Vagina (tissue), 2 donors: ENCODE measurements at regions not wholly inside any gene's neighbourhood (a gene's known extent, or its start where the extent isn't known, plus 50 kb on each side); places are given as distances from the start of the nearest gene placed in this dataset.

Experiments used
- POLR2A ChIP-seq, 2 donors: fragments of 450-650 bp; IDR thresholded peaks; one replicate each; pipeline ENCODE4 v1.6.1; 2017; ENCODE audit warnings: antibody characterized with exemption in 2 of 2, mild to moderate bottlenecking in 2 of 2, moderate library complexity in 2 of 2
- TF ChIP-seq, protein P1 (sequence below), 3 experiments: fragments of 450-650 bp in 2 of 3; fragments of 200-600 bp in 1 of 3; sonication (generic) in 1 of 3; IDR thresholded peaks; one replicate each; pipeline ENCODE4 v1.5.1; 2017 to 2019; ENCODE audit warnings: antibody characterized with exemption in 3 of 3, mild to moderate bottlenecking in 2 of 3, moderate library complexity in 2 of 3

DNA sequence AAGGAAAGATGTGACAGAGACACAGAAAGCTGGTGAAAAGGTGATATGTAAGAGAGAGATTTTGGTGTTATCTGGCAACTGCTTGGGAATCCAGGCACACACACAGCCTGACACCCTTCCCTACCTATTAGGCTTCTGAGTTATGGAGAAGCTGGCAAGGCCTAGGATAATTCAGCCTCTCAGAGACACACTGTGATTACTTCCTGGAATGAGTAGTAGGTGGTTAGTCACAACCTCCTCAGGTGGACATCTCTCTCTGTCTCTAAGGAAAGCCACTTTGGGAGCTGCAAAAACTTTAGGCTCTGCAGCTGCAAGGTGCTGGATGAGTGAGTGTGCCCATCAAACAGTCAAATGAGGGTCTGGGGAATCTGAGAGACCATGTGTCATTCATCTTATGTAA, 201.9 kb downstream of the PDCD6IP start:
- TF ChIP-seq, protein P1, sequence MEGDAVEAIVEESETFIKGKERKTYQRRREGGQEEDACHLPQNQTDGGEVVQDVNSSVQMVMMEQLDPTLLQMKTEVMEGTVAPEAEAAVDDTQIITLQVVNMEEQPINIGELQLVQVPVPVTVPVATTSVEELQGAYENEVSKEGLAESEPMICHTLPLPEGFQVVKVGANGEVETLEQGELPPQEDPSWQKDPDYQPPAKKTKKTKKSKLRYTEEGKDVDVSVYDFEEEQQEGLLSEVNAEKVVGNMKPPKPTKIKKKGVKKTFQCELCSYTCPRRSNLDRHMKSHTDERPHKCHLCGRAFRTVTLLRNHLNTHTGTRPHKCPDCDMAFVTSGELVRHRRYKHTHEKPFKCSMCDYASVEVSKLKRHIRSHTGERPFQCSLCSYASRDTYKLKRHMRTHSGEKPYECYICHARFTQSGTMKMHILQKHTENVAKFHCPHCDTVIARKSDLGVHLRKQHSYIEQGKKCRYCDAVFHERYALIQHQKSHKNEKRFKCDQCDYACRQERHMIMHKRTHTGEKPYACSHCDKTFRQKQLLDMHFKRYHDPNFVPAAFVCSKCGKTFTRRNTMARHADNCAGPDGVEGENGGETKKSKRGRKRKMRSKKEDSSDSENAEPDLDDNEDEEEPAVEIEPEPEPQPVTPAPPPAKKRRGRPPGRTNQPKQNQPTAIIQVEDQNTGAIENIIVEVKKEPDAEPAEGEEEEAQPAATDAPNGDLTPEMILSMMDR (IDR thresholded peaks at IDR 0.05): no peak
- TF ChIP-seq POLR2A (IDR thresholded peaks at IDR 0.05): no peak
